Esophagus mucosa (tissue), 1 donor: ENCODE measurements at regions not wholly inside any gene's neighbourhood (a gene's known extent, or its start where the extent isn't known, plus 50 kb on each side); places are given as distances from the start of the nearest gene placed in this dataset.
A peak's percentile ranks its signal among the peaks of the same experiment; 100 is the strongest.

Experiments used
- ATAC-seq: fragments of 200-7000 bp; cut with Tn5 transposase; one replicate; pipeline ENCODE4 v1.9.1; 2020
- donor health status: DM: yes; HTN: yes; CAD: no.

DNA sequence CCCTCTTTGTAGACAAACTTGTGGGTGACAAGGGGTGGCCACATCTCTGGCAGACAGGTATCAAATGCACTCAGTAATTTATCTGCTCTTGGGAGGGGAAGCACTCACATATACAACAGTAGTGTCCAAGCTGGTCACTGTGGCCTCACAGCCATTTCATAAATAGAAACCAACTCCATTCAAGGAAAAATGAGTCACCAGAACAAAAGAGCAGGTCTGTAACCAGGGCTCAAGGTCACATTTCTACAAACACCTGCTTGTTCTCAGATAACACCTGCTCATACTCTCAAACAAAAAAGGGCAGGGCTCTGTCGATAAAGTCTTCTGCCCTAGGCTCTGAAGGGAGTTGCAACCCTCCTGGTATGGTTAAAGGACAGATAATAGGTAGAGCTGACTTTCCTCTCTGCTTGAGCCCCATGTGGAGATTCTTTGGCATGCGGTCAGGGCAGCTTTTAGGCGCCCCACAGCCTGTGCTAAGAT is 459.0 kb downstream of the BCL11A start:
- ATAC-seq, result no peak

DNA sequence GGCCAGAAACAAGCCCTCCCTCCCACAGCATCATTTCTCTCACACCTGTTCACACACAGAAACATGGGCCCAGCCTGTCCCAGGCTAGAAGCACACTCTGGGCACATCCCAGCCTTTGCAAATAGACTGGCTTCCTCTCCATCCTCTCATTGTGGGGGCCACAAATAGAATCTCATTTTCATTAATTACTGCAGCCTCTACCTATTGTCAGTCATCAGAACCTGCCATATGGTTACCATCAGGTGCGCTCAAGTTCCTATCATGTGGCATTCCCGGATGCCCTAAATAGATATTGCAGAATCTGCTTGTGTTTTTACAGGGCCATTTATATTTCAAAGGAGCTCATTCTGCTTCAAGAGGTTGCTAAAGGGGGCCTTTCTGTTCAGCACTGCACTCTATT is 460.7 kb downstream of the BCL11A start:
- no peak for ATAC-seq

DNA sequence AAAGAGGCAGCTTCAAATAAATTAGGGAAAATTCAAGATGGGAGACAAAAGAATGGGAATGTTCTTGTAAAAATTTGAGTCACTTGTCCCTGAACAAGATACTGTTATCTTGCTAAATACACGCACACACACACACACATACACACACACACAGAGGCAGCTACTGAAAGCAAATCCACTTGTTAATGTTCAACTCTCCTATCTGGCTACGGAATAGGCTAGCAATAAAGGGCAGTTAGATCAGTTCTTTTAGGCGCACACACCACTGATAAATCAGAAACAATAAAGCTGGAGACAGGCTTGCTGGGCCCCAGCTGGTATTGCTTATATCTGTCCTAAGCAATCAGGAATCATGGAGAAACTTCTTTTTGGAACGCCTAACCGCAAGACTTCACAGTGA is 461.6 kb downstream of the BCL11A start:
- no peak for ATAC-seq

DNA sequence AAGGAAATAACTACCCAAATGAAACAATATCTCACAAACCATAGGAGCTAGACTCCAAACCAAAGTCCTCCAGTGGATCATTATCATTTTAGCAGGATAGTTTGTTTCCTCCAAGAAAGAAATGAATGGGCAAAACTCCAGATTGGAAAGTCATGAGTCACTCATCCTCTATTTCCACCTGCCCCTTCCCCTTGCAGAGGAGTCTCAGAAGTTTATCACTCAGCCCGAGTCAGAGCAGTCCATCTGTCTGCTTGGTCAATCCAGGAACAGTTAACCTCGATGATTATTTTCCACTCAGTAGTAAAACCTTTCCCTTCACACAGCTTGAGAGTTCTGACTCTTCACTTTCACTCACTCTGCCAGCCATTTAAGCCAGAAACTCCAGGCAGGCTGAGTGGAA is 462.2 kb downstream of the BCL11A start:
- no peak for ATAC-seq

DNA sequence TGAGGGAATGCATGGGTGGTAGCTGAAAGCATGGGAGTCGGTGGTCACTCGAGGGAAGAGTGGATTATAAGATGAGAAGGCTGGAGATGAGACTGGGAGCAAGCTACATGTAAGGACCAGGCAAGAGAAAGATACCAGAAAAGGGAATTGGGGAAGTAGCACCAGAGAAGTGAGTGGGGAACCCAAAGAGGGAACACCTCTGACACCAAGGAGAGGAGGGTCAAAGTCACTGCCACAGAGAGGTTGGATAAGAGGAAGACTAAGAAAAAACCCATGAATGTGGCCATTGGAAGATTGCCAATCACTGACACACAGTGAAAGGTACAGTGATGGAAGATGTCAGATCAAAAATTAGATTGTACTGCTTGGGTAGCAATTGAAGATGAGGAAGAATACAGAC is 473.9 kb downstream of the BCL11A start:
- no peak for ATAC-seq

DNA sequence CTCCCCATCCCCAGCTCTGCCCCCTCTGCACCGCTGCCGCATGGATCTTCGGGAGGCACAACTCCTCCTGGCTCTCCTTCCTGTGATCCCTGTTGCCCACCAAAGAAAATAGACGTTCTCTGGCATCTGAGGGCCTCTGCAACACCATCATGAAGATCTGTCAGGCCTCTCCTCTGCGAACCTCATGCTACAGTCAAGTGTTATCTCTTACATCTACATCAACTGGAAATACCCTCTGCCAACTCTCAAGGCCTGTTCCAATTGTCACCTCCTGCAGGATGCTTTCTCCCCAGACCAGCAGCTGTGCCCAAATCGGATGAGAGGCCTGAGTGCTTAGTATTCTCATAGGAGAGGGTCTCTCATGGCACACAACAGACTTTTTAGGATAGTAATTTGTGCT is 478.4 kb downstream of the BCL11A start:
- ATAC-seq, result no peak

DNA sequence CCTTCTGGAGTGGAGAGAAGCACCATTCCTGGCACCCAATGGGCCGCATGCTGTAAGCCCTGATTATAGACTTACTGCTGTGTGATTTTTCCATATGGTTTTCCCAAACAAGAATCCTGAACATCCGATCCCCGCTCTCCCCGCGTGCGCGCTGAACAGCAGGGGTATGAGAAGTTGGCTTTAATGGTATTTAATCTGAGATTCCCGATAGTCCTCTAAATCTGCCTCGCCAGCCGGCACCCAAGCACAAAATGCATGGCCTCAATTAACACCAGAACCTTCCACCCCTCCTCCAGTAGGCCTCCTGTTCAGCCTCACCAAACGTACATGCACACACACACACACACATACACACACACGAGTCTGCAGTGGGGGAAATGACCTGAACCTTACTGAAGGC is 480.3 kb downstream of the BCL11A start:
- ATAC-seq, result no peak

DNA sequence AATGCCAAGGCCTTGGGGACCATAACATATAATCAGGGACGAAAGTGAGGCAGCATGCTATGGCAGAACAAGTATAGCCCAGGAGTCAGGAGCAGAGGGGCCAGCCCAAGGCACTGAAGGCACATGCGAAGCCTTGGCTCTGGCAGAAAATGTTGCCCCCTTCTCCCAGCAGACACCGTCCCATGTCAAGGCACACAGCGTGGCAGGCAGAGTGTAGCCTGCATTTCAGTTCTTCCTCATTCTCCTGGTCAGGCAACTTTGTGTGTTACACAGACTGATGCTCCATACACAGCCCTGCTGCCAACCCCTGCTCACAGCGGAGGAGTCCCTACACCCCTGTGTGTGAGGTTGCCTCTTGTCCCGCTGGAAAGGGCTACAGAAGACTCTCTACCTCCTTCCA is 480.8 kb downstream of the BCL11A start:
- no peak for ATAC-seq

DNA sequence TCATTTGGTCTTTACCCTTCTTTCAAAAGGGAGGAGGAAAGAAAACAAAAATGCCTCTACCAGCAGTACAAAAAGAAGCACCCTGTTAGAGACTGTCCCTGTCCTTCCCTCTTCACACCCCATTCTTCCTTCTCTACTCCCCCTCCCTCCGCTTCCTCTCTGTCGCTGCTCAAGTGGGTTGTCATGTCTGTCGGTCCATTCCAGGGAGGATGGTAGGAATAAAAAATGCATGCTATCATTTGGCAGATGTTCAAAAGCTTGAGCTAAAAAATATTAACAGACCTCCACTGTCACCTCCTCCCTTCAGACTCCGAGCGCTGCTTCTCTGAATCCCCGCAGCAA is 482.0 kb downstream of the BCL11A start:
- ATAC-seq, result no peak

DNA sequence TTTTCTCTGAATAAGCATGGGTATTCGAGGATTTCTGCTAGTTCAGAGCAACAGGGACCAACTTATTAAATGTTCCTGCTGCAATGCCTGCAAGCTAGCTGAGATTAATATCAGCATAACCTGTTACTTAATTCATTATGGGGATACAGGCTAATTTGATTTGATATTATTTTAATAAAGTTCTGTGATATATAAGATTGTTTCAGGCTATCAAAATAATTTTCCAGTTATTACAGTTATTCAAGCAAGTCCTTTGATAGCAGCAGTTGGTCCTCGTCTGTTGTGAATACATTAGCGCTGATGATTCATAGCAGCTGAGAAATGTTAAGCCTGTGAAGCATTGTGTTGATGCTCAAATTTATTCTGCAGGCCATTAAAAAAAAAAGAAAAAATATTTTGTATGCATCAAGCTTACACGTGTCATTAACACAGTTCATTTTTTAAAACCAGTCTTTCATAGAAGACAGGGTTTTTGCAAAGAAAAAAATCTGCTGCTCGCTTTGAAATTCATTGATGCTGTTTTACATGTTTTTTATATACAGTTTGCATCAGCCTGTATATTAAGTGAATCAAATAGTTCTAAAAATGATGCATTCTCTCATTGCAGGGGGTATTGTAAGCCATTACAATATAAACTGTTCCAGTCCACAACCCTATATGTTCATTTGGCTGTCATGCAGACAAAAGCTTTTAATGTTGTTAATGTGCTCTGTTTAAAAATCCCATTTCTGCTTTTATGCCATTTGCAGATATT is 482.5 kb downstream of the BCL11A start:
- ATAC-seq, result no peak

DNA sequence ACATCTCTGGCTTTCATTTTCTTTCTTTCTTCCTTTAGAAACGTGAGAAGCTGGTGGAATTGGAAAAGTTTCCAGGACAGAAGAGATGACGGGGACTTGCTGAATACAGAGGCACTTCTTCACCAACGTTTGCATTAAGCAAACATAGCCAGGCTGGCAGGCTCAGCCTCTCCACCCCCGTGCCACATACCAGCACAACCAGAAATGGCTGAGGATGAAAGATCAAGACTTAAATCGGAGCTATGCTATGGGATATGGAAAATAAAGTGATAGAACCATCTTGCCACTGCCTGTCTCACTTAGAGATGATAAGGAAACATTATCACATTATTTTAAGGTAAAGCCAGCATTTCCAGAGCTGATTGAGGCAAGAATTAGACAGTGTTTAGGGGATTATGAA is 483.3 kb downstream of the BCL11A start:
- no peak for ATAC-seq

DNA sequence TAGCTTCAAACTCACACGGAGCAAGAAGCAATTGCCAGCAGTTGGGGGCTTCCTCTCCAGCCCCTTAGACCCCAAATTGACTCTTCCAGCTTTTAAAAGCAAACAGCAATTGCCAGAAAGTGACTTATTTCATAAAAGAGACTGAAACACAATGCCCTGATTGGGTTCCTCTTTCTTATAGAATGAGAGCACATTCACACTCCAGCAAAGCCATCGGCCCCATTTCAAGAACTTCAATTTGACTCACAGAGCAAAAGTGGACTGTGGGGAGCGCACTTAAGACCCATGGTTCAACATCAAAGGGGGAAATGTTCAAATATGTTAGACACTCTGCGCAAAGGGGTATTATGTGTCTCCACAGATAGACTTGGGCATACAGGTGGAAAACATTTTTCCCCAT is 484.7 kb downstream of the BCL11A start:
- no peak for ATAC-seq

DNA sequence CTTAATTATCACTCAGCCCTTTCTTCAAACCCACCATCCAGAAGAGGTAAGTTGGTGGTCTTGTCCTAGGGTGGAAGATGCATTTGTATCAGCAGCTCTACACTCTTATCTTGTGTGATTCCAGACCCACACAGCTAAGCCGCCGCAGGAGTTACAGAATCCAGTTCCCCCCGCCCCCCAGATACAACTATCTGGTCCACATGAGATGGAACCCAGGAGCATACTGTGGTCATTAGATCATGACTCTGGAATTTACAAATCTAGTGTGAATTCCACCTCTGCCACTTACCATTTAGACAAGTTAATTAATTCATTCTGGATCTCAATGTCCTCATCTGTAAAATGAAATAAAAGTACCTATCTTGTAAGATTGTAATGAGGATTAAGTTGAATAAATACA is 486.4 kb downstream of the BCL11A start:
- no peak for ATAC-seq

DNA sequence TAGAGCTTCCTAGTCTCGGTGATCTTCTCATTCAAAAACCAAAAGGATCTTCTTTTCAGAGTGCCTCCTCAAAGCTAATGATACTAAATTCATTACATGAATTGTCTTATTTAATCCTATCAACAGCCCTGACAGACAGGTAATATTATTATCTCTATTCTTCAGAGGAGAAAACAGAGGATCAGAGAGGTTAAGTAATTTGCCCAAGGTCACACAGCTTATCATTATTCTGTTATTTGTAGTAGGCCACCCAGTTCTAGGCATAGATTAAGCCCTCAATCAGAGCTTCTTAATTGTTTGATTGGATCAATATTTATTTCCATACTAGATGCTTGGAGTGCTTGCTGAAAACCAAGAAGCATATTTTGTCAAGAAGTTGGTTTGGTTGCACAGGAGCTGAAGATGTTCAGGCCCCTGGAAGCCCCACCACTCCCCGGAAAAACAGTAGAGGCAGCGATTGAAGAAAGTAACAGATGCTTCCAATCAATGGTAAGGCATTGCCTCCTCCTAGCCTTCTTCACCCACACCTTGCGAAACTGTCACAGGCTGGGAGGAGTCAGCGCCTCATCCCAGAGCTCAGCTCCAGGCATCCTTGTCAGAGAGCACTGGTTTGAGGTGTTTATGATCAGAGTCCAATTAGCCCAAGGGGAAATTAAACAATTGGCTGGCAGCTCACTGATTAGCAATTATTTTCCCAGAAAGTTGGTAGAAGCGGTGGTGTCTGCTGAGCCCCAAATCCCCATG is 487.2 kb downstream of the BCL11A start:
- ATAC-seq, result no peak

DNA sequence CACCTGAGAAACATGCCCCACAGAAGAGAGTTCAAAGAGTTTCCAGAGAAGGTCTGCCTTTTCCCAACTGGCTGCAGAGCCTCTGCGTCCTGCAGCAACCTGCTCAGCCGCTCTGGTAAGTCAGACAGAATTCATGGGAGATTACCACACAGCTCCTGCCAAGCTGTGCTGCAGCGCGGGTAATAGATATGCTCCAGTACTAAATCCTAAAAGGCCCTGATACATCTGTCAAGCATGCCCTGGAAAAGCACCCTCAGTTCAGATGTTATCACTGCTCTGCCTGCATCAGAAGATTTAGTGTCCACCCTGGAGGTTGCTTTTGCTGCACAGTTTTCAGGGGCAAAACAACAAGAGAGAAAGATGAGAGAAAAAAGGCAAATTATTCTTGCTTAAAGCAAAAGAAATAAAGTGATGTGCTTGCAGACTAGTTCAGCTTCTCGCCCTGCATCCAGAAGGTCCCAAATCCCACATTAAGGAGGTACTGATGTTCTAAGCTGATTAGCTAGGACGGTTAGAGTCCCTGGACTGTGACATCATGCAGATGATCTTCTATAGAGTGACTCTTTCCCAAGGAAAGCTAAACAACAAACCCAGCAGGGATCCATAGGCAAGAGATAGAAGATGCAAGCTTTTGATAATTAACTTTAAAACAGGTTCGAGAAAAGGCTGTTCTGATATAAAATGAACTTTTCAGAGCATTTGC is 488.6 kb downstream of the BCL11A start:
- peak; percentile 60 for ATAC-seq

DNA sequence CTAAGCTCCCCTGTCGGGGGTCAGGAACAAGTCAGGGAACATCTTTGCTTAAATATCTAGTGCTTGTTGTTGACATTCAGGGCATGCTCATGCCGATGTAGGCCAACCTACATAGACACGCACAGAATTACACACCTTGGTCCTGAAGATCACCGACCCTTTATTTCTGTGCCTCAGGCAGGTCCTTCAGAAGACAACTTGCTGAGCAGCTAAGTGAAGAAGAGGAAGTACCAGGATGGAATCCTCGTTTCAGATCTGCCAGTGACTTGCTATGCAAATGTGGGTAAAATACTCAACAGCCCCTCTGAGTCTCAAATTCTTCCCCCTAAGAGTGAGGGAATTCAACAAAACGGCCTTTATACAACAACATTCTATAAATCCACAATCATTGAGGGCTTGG is 494.7 kb downstream of the BCL11A start:
- no peak for ATAC-seq

DNA sequence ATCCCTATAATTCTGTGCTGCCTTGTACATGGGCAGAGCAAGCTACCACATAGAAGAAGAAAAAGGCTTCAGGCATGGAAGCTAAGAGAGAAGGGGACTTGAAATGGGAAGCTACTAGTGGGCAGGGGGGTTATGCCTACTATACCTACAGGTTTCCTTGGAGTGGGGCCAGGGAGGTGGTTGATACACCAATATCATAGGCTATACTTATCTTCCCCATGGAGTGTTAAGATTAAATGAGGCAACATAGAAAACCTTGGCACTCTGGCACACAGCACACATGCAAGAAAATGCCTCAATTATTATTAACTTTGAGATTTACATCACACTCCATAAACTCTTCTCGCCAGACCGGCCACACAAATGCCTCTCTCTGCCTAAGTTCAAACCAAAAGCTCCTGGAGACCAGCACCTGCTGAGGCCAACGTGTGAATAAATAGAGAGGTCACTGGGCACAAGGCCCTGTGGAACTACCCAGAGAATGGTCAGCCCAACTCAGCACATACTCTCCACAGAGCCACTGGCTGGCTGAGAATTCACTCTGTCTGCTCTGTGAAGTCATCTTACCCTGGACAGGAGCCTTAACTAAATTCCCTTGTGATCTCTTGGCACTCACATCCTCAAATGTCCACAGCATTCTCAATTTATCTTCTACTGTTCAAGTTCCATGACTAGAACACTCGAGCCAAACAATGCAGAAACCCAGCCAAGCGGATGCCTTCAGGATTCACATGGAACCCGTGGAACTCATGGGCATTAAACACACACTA is 498.7 kb downstream of the BCL11A start:
- no peak for ATAC-seq

DNA sequence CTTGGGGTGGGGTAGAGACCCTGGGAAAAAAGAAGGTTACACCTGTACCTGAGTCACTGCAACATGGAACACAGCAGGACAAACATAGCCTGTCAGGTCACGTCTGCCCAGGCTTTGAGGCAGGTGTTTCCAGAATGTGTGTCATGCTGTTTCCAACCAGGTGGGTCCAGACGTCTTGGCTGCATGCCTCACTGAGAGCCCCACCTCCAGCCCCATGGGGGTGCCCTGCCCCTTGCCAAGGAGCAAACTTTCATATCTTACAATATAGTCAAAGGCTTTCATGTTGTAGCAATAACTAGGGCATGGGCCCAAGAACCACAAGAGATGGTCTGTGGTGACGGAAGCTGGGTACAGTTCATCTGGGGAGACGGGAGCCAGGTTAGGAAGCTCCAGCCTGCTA is 499.7 kb downstream of the BCL11A start:
- peak; percentile 98 for ATAC-seq

DNA sequence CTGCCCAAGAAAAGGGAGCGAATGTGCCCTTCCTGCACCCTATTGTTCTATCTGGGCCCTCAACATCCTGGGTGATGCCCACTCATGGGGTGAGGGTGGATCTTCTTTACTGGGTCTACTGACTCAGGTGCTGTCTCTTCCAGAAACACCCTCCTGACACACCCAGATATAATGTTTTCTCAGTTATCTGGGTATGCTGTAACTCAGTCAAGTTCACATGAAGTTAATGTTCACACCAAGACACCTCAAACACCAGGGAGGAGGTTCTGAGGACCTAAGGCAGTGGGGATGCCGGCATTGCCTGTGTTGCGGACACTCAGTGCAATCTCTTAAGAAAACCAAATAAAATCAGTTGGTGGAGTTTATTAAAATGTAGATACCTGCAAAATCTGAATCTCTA is 500.9 kb downstream of the BCL11A start:
- ATAC-seq, result no peak

DNA sequence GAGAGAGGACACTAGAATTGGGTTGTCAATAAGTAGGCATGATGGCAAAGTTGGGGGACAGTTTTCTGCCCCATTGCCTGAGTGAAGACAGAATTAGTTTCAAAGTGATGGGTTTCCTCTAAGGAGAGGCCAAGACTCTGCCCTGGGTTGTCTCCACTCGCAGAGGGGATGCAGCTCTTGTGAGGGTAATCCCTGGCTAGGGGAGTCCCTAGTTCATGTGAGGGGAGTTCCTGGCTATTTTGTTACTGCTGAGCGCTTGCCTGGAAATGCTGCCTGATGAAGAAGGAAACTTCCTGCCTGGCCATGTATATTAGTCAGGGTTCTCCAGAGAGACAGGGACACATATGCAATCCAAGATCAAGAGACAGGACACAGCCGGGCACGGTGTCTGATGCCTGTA is 501.5 kb downstream of the BCL11A start:
- no peak for ATAC-seq

DNA sequence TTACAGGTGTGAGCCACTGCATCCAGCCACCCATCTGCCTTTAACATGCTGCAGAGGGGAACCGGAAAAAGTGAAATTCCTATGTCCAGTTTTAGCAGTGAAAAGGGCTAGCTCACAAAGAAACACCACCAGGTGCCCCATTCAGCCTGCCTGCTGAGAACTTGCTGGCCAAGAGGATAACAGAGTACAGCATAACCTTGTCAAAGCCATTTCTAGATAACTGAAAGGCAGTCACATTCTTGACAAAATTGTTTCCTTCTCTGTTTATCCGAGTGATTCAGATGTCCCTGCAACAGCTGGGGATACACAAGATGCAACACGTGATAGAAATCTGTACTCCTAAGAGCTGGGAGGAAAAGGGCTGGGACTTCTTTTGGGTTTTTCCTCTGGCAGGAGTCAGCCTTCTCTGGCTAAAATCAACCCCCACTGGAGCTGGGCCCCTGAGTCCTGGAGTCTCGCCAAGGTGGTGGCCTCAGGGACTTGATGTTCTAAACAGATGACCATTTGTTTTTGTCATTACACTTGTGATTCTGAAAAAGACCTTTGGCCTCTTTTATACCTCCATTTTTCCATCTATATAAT is 505.4 kb downstream of the BCL11A start:
- no peak for ATAC-seq

DNA sequence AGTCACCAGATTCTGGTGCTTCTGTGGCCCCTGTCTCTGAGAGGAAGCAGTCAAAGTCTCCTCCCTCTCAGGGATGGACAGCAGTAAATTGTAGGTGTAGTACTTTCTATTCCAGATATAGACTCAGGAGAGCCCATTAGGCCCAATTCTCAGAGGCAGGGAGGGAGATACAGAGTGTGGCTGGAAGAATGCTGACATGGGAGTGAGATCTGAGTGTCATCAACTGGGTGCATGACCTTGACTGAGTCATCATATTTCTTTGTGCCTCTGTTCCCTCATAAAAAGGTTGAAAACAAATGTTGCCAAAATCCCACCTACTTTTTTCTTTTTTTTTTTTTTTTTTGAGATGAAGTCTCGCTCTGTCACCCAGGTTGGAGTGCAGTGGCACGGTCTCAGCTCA is 506.1 kb downstream of the BCL11A start:
- ATAC-seq, result peak; percentile 34

DNA sequence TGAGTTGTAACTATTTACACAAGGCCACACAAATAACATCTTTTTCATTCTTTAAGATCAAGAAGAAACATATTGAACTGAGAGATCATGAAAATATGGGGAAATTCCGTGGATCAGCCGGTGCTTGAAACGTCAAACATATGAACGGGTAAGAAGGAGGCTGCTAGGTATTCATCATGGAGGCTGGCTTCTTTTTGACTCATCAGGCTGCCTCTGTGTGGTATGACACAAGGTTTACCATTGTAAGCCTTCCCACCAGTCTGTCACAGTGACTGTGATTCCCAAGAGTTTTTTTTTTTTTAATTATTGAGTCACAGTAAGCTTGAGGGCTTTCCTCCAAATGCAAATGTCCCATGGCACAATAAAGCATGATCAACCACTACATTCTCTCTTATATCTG is 506.9 kb downstream of the BCL11A start:
- peak; percentile 94 for ATAC-seq
